Heart left ventricle (tissue), 13 donors: ENCODE measurements at regions not wholly inside any gene's neighbourhood (a gene's known extent, or its start where the extent isn't known, plus 50 kb on each side); places are given as distances from the start of the nearest gene placed in this dataset.

Experiments
- POLR2A ChIP-seq, 2 donors: fragments of 450-650 bp; IDR thresholded peaks; one replicate each; pipeline ENCODE4 v1.6.1; 2017; ENCODE audit warnings: antibody characterized with exemption in 2 of 2, mild to moderate bottlenecking in 2 of 2, moderate library complexity in 2 of 2
- TF ChIP-seq, protein P1 (sequence below), 12 donors: fragments of 200-600 bp; sonication (generic) in 4 of 12; IDR thresholded peaks; one replicate each; pipeline versions ENCODE4 v1.5.0 to v1.8.0; 2018 to 2022; ENCODE audit warnings: antibody characterized with exemption in 12 of 12, mild to moderate bottlenecking in 5 of 12
- donor health status: ischemic (EF 13 %, LVEDD 7.1; RV severe dilation, severe dysfunction).
- donor health status: DM: no; HTN: yes; CAD: no.
- donor health status: DM: no; HTN: no; CAD: no.
- donor health status: ischemic (EF 25% LVEDD 6.9; RV normal size, moderate dysfunction).
- donor health status: ischemic (EF 25% LVEDD 5.7; RV mildly dilated, moderate dysfunction).
- donor health status: ischemic (EF 35%, LVEDD 5.7; RV mildly dilated, moderate dysfunction).
- donor health status: nonischemic (EF 11% LVEDD 7.7; RV severe dilation, severe dysfunction).
- donor health status: DM: yes; HTN: yes; CAD: no.
- donor health status: PGD.
- donor health status: ischemic (EF 29% LVEDD 5.4; RV normal size, mild dysfunction).
- donor health status: nonischemic (EF 23%, LVEDD 6.1; RV moderate dilation, normal function).

DNA sequence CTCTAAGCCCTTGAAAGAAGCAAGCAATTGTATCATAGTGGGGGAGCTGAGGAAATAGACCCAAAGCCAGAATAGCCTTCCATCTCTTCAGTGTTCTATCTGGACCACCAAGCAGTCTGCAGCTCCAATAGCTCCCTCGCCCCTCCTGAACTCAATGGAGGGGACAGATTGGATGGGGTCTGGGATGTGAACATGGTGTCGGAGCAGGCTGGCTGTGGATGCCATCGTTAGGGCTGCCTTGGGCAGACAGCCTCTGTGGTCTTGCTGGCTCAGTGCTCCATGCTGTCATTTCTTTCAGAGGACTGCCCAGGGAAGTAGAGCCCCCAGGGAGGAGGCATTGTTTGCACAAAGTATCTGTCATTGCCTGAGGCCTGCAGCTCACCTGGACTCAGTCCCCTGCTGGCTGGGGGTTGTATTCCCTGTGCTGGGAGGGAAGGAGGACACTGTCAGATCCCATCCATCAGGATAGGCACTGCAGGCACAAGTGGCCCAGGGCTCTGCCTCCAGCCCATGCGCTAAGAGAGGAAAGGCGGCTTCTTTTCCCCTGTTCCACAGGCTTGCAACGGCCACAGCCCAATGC is 537.7 kb downstream of the BUD13 start:
- TF ChIP-seq, protein P1, sequence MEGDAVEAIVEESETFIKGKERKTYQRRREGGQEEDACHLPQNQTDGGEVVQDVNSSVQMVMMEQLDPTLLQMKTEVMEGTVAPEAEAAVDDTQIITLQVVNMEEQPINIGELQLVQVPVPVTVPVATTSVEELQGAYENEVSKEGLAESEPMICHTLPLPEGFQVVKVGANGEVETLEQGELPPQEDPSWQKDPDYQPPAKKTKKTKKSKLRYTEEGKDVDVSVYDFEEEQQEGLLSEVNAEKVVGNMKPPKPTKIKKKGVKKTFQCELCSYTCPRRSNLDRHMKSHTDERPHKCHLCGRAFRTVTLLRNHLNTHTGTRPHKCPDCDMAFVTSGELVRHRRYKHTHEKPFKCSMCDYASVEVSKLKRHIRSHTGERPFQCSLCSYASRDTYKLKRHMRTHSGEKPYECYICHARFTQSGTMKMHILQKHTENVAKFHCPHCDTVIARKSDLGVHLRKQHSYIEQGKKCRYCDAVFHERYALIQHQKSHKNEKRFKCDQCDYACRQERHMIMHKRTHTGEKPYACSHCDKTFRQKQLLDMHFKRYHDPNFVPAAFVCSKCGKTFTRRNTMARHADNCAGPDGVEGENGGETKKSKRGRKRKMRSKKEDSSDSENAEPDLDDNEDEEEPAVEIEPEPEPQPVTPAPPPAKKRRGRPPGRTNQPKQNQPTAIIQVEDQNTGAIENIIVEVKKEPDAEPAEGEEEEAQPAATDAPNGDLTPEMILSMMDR (IDR thresholded peaks at IDR 0.05), result no peak
- TF ChIP-seq POLR2A (IDR thresholded peaks at IDR 0.05), result no peak
